ENCODE measurements at regions not wholly inside any gene's neighbourhood (a gene's known extent, or its start where the extent isn't known, plus 50 kb on each side); places are given as distances from the start of the nearest gene placed in this dataset.

DNA sequence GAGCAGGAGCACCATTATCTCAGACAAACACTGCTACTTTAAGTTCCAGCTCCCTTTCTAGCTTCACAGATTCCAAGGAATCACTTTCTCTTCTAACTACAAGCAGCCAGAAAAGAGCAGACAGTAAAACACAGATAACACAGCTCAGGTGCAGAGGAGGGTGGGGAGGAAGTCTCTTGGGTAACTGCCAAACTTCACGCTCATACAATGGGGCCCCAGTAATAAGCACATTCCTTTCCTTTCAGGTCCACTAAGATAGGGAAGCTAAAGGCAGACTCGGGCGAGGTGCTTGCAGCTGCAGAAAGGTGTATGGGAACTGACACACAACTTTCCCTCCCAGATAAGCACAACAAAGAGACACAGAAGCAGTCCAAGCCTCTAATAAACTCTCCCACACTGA, 69.2 kb upstream of the OR9G4 start (continued):
- TF ChIP-seq, protein P1, sequence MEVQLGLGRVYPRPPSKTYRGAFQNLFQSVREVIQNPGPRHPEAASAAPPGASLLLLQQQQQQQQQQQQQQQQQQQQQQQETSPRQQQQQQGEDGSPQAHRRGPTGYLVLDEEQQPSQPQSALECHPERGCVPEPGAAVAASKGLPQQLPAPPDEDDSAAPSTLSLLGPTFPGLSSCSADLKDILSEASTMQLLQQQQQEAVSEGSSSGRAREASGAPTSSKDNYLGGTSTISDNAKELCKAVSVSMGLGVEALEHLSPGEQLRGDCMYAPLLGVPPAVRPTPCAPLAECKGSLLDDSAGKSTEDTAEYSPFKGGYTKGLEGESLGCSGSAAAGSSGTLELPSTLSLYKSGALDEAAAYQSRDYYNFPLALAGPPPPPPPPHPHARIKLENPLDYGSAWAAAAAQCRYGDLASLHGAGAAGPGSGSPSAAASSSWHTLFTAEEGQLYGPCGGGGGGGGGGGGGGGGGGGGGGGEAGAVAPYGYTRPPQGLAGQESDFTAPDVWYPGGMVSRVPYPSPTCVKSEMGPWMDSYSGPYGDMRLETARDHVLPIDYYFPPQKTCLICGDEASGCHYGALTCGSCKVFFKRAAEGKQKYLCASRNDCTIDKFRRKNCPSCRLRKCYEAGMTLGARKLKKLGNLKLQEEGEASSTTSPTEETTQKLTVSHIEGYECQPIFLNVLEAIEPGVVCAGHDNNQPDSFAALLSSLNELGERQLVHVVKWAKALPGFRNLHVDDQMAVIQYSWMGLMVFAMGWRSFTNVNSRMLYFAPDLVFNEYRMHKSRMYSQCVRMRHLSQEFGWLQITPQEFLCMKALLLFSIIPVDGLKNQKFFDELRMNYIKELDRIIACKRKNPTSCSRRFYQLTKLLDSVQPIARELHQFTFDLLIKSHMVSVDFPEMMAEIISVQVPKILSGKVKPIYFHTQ (CRISPR knock-in tag; IDR thresholded peaks at IDR 0.05) = no peak
- TF ChIP-seq, protein P2, sequence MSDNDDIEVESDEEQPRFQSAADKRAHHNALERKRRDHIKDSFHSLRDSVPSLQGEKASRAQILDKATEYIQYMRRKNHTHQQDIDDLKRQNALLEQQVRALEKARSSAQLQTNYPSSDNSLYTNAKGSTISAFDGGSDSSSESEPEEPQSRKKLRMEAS (CRISPR knock-in tag; IDR thresholded peaks at IDR 0.05) = no peak
- TF ChIP-seq MXD4 (CRISPR knock-in tag; IDR thresholded peaks at IDR 0.05; ENCODE audit: borderline replicate concordance) = no peak
- TF ChIP-seq PRRX2 (CRISPR knock-in tag; IDR thresholded peaks at IDR 0.05) = no peak

DNA sequence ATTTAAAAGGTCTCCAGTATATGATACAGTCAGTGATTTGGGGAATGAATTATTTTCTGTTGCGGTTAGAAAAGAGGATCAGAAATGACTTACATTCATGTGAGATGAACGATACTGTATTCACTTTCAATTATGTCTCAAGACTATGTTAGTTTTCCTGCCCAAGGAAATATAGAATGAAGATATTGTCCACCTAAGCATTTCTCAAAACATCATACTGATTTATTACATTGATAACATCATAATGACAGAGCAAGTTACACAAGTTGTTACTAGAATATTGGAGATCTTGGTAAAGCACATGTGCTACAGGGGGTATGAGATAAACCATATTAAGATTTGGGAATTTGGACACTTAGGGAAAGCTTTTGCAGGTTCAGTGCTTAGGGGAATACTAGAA, 67.8 kb upstream of the OR9G4 start:
- TF ChIP-seq, protein P3, sequence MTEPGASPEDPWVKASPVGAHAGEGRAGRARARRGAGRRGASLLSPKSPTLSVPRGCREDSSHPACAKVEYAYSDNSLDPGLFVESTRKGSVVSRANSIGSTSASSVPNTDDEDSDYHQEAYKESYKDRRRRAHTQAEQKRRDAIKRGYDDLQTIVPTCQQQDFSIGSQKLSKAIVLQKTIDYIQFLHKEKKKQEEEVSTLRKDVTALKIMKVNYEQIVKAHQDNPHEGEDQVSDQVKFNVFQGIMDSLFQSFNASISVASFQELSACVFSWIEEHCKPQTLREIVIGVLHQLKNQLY (CRISPR knock-in tag; IDR thresholded peaks at IDR 0.05) = no peak
- TF ChIP-seq, protein P4, sequence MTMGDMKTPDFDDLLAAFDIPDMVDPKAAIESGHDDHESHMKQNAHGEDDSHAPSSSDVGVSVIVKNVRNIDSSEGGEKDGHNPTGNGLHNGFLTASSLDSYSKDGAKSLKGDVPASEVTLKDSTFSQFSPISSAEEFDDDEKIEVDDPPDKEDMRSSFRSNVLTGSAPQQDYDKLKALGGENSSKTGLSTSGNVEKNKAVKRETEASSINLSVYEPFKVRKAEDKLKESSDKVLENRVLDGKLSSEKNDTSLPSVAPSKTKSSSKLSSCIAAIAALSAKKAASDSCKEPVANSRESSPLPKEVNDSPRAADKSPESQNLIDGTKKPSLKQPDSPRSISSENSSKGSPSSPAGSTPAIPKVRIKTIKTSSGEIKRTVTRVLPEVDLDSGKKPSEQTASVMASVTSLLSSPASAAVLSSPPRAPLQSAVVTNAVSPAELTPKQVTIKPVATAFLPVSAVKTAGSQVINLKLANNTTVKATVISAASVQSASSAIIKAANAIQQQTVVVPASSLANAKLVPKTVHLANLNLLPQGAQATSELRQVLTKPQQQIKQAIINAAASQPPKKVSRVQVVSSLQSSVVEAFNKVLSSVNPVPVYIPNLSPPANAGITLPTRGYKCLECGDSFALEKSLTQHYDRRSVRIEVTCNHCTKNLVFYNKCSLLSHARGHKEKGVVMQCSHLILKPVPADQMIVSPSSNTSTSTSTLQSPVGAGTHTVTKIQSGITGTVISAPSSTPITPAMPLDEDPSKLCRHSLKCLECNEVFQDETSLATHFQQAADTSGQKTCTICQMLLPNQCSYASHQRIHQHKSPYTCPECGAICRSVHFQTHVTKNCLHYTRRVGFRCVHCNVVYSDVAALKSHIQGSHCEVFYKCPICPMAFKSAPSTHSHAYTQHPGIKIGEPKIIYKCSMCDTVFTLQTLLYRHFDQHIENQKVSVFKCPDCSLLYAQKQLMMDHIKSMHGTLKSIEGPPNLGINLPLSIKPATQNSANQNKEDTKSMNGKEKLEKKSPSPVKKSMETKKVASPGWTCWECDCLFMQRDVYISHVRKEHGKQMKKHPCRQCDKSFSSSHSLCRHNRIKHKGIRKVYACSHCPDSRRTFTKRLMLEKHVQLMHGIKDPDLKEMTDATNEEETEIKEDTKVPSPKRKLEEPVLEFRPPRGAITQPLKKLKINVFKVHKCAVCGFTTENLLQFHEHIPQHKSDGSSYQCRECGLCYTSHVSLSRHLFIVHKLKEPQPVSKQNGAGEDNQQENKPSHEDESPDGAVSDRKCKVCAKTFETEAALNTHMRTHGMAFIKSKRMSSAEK (CRISPR knock-in tag; IDR thresholded peaks at IDR 0.05; ENCODE audit: borderline replicate concordance) = no peak
- TF ChIP-seq, protein P5, sequence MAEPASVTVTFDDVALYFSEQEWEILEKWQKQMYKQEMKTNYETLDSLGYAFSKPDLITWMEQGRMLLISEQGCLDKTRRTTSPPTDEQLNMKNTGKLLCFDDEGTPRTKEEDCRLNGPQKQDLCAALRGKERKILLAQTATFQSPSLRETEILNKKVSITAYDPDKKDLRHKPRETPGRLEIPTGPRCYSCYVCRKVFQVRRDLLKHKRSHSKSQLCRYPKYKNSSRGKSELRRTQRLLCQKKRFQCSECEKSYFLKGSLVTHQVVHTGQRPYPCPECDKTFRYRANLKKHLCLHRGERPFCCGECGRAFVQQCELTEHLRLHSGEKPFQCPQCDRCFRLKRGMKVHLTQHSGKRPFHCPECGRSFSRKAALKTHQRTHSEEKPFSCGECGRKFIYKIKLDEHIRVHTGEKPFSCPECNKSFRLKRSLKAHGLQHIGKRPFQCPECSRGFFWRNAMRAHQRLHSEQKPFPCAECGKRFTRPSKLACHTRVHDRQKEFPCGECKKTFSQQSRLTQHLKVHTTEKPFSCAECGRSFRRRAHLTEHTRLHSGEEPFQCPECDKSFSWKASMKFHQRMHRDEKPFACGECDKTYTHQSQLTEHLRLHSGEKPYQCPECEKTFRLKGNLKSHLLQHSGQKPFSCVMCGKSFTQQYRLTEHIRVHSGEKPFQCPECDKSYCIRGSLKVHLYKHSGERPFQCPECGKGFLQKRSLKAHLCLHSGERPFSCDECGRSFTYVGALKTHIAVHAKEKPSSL (CRISPR knock-in tag; conservative IDR thresholded peaks at IDR 0.05) = no peak
- TF ChIP-seq EMX1 (CRISPR knock-in tag; IDR thresholded peaks at IDR 0.05) (no peak), ESRRA (CRISPR knock-in tag; IDR thresholded peaks at IDR 0.05; ENCODE audit: borderline replicate concordance) (no peak)
- ChIA-PET POLR2A (no interaction called here), CTCF (interaction anchor here (1.0 kb wide), 1 partner anchor 433 kb away, joined by 4 read pairs; no protein-coding TSS in a partner anchor)
- peaks cover 22% of the 10 kb centered on the region for H3K36me3 Mint-ChIP-seq
- DNase-seq (ENCODE audit: low spot score) (no peak), ATAC-seq (no peak)
- no peak overlapping the region for H3K27ac Mint-ChIP-seq
- no peaks in the 10 kb centered on the region for H3K4me1 Mint-ChIP-seq
- no peak overlapping the region for H3K4me3 Mint-ChIP-seq
- no peaks in the 10 kb centered on the region for H3K27me3 Mint-ChIP-seq (ENCODE audit: low read depth)
- H3K9me3 Mint-ChIP-seq = peaks cover 43% of the 10 kb centered on the region

DNA sequence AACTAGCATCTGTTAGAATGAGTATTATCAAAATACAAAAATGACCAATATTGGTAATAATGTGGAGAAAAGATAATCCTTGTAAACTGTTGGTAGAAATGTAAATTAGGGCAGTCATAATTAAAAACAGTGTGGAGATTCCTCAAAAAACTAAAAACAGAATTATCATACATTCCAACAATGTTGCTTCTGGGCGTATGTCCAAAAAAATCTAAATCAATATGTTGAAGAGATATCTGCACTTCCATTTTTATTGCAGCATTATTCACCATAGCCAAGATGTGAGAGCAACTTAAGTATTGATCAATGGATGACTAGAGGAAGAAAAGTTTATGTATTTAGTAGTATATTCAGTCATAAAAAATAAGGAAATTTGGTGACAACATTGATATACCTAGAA, 59.8 kb upstream of the OR9G4 start:
- Mint-ChIP-seq H3K9me3 (peaks cover 35% of the 10 kb centered on the region), H3K4me1 (no peaks in the 10 kb centered on the region), H3K27me3 (ENCODE audit: low read depth) (no peaks in the 10 kb centered on the region), H3K4me3 (no peak overlapping the region), H3K27ac (no peak overlapping the region), H3K36me3 (0 out of 2 replicates have a peak, but pooled peaks cover 3% of the 10 kb centered on the region)
- CTCF ChIA-PET = no interaction called here
- DNase-seq (ENCODE audit: low spot score) (no peak), ATAC-seq (no peak)
- POLR2A ChIA-PET = no interaction called here
- TF ChIP-seq ZNF396 (CRISPR knock-in tag; IDR thresholded peaks at IDR 0.05; ENCODE audit: borderline replicate concordance) (no peak), GTF2I (CRISPR knock-in tag; conservative IDR thresholded peaks at IDR 0.05) (no peak), ZNF317 (CRISPR knock-in tag; IDR thresholded peaks at IDR 0.05; ENCODE audit: borderline replicate concordance, low read depth) (no peak), ELF4 (CRISPR knock-in tag; IDR thresholded peaks at IDR 0.05; ENCODE audit: low read depth) (no peak), ZNF121 (CRISPR knock-in tag; IDR thresholded peaks at IDR 0.05) (no peak), NFYB (CRISPR knock-in tag; conservative IDR thresholded peaks at IDR 0.05; ENCODE audit: low read depth) (no peak), FOXK1 (CRISPR knock-in tag; IDR thresholded peaks at IDR 0.05) (no peak), NFATC4 (CRISPR knock-in tag; IDR thresholded peaks at IDR 0.05) (no peak), FOXJ3 (CRISPR knock-in tag; IDR thresholded peaks at IDR 0.05; ENCODE audit: borderline replicate concordance) (no peak), RELA (CRISPR knock-in tag; IDR thresholded peaks at IDR 0.05; ENCODE audit: borderline replicate concordance) (no peak)
- TF ChIP-seq, protein P1 (CRISPR knock-in tag; IDR thresholded peaks at IDR 0.05) = no peak
- TF ChIP-seq, protein P3 (CRISPR knock-in tag; IDR thresholded peaks at IDR 0.05) = no peak
